ENCODE measurements at regions not wholly inside any gene's neighbourhood (a gene's known extent, or its start where the extent isn't known, plus 50 kb on each side); places are given as distances from the start of the nearest gene placed in this dataset.

- TF ChIP-seq CTCF (IDR thresholded peaks at IDR 0.05; ENCODE audit: low read length): no peak
- TF ChIP-seq EZH2 (optimal IDR thresholded peaks at IDR 0.05; ENCODE audit: low read depth, low read length): no peak
- no peak for TF ChIP-seq EZH2phosphoT487 (IDR thresholded peaks at IDR 0.05; ENCODE audit: low read length)
These were observed 252.3 kb upstream of the KLF14 start for GRCh38 chr7:130986261-130986690.
